Heart right ventricle (tissue), 16 donors: ENCODE measurements at regions not wholly inside any gene's neighbourhood (a gene's known extent, or its start where the extent isn't known, plus 50 kb on each side); places are given as distances from the start of the nearest gene placed in this dataset.
"Not testable (repeated sequence)": the region's sequence is repeated elsewhere in the genome, so short reads cannot be mapped to it uniquely, and the experiment has no call there.

Source experiments
- ATAC-seq, 8 donors: fragments of 200-7000 bp; cut with Tn5 transposase; one replicate each; pipeline ENCODE4 v1.9.1; 2020; ENCODE audit warnings: mild to moderate bottlenecking in 8 of 8, moderate library complexity in 8 of 8, moderate number of reproducible peaks in 1 of 8
- DNase-seq, 2 donors: peaks; one replicate each; pipeline ENCODE4 v3.0.0-alpha.2; 2020
- H3K27ac ChIP-seq, 10 donors: fragments of 200-600 bp; sonication (generic) in 2 of 10; one replicate each; pipeline versions ENCODE4 v1.5.0 to v1.8.0; 2020 to 2022; ENCODE audit warnings: mild to moderate bottlenecking in 3 of 10
- H3K27me3 ChIP-seq, 7 donors: fragments of 200-600 bp; one replicate each; pipeline ENCODE4 v1.8.0; 2021 to 2022; ENCODE audit warnings: mild to moderate bottlenecking in 2 of 7
- H3K36me3 ChIP-seq, 9 donors: fragments of 200-600 bp; sonication (generic) in 1 of 9; one replicate each; pipeline versions ENCODE4 v1.5.0 to v1.8.0; 2020 to 2022; ENCODE audit warnings: mild to moderate bottlenecking in 2 of 9
- H3K4me1 ChIP-seq, 9 donors: fragments of 200-600 bp; sonication (generic) in 1 of 9; one replicate each; pipeline versions ENCODE4 v1.5.0 to v1.8.0; 2020 to 2022; ENCODE audit warnings: mild to moderate bottlenecking in 4 of 9
- H3K4me3 ChIP-seq, 10 donors: fragments of 200-600 bp; sonication (generic) in 2 of 10; one replicate each; pipeline versions ENCODE4 v1.5.0 to v1.8.0; 2020 to 2022; ENCODE audit warnings: mild to moderate bottlenecking in 7 of 10, moderate library complexity in 2 of 10
- H3K9me3 ChIP-seq, 11 donors: fragments of 200-600 bp in 10 of 11; sonication (generic) in 2 of 11; one replicate each; pipeline versions ENCODE4 v1.5.0 to v1.8.0; 2013 to 2022; ENCODE audit warnings: mild to moderate bottlenecking in 2 of 11, control low read depth in 1 of 11, moderate library complexity in 1 of 11
- CTCF ChIP-seq, 9 donors: fragments of 200-600 bp; sonication (generic) in 2 of 9; IDR thresholded peaks; one replicate each; pipeline versions ENCODE4 v1.5.0 to v1.8.0; 2021 to 2022; ENCODE audit warnings: antibody characterized with exemption in 9 of 9, mild to moderate bottlenecking in 5 of 9, moderate library complexity in 1 of 9
- WGBS, 2 donors: extraction: QIAGEN DNeasy Blood & Tissue Kit; methylation state at CpG; one replicate each; pipeline ENCODE4 v1.1.7; 2013; ENCODE audit warnings: inconsistent platforms in 1 of 2; 5-methylcytosine and 5-hydroxymethylcytosine counted together
- intact Hi-C, 10 donors: fragments of 100-400 bp; cut with DNase I; formaldehyde crosslinking; loops; one replicate each; pipeline versions ENCODE4 v1.11.1 to v1.14.2; 2022
- donor health status: Arrhythmogenic right ventricular cardiomyopathy.
- donor health status: ischemic (EF 13 %, LVEDD 7.1; RV severe dilation, severe dysfunction).
- donor health status: healthy with polysubstance abuse.
- donor health status: DM: no; HTN: yes; CAD: no.
- donor health status: DM: no; HTN: no; CAD: no.
- donor health status: ischemic (EF 25% LVEDD 6.9; RV normal size, moderate dysfunction).
- donor health status: ischemic (EF 25% LVEDD 5.7; RV mildly dilated, moderate dysfunction).
- donor health status: healthy.
- donor health status: DM: yes; HTN: yes; CAD: no.
- donor health status: Ischemic cardiomyopathy.
- donor health status: ischemic (EF 35%, LVEDD 5.7; RV mildly dilated, moderate dysfunction).
- donor health status: nonischemic (EF 11% LVEDD 7.7; RV severe dilation, severe dysfunction).
- donor health status: DM: yes; HTN: yes; CAD: no.
- donor health status: PGD.
- donor health status: ischemic (EF 29% LVEDD 5.4; RV normal size, mild dysfunction).
- donor health status: nonischemic (EF 23%, LVEDD 6.1; RV moderate dilation, normal function).

GRCh38 chr16:62794724-62795123, 758.5 kb upstream of the CDH8 start:
- Histone ChIP-seq H3K4me1 (no peaks in the 10 kb centered on the region), H3K27ac (no peak overlapping the region), H3K4me3 (no peak overlapping the region), H3K9me3 (peaks cover 0 to 27% (median 0%) of the 10 kb centered on the region in 11 donors), H3K27me3 (no peaks in the 10 kb centered on the region), H3K36me3 (no peaks in the 10 kb centered on the region)
- no peak for DNase-seq
- intact Hi-C loops: no loop called here
- no peak for ATAC-seq
- no peak for TF ChIP-seq CTCF (IDR thresholded peaks at IDR 0.05)

GRCh38 chr16:62780081-62780480, 743.8 kb upstream of the CDH8 start:
- DNase-seq, intact Hi-C loops, H3K27me3 ChIP-seq, ATAC-seq, H3K4me1 ChIP-seq, H3K27ac ChIP-seq, H3K4me3 ChIP-seq, H3K36me3 ChIP-seq: not testable (repeated sequence)
- WGBS, 2 donors: 62 to 65% methylated on average over 3 of the region's 3 CpGs
- peaks cover 0 to 43% (median 0%) of the 10 kb centered on the region in 11 donors for H3K9me3 ChIP-seq

GRCh38 chr16:62764572-62764971, 728.3 kb upstream of the CDH8 start:
- Histone ChIP-seq H3K9me3 (no peaks in the 10 kb centered on the region), H3K27ac (no peak overlapping the region), H3K4me3 (no peak overlapping the region), H3K27me3 (no peaks in the 10 kb centered on the region), H3K4me1 (no peaks in the 10 kb centered on the region), H3K36me3 (no peaks in the 10 kb centered on the region)
- ATAC-seq (no peak), DNase-seq (no peak)
- no peak for TF ChIP-seq CTCF (IDR thresholded peaks at IDR 0.05)
- 85% methylated on average over 2 of the region's 2 CpGs for WGBS, 2 donors
- intact Hi-C loops: no loop called here

GRCh38 chr16:62760398-62760797, 724.2 kb upstream of the CDH8 start:
- H3K27me3 ChIP-seq: no peaks in the 10 kb centered on the region
- no peak overlapping the region for H3K4me3 ChIP-seq
- intact Hi-C loops: no loop called here
- no peaks in the 10 kb centered on the region for H3K36me3 ChIP-seq
- TF ChIP-seq CTCF (IDR thresholded peaks at IDR 0.05): no peak
- H3K9me3 ChIP-seq: peaks cover 0 to 8% (median 0%) of the 10 kb centered on the region in 11 donors
- DNase-seq (no peak), ATAC-seq (no peak)
- no peaks in the 10 kb centered on the region for H3K4me1 ChIP-seq
- H3K27ac ChIP-seq: no peak overlapping the region

GRCh38 chr16:62755938-62756337, 719.7 kb upstream of the CDH8 start:
- no peaks in the 10 kb centered on the region for H3K36me3 ChIP-seq
- no peak for ATAC-seq
- no peak for TF ChIP-seq CTCF (IDR thresholded peaks at IDR 0.05)
- H3K27me3 ChIP-seq: no peaks in the 10 kb centered on the region
- no peak for DNase-seq
- no peak overlapping the region for H3K27ac ChIP-seq
- 70 to 73% methylated on average over 4 of the region's 4 CpGs for WGBS, 2 donors
- no peaks in the 10 kb centered on the region for H3K4me1 ChIP-seq
- H3K4me3 ChIP-seq: no peak overlapping the region
- peaks cover 0 to 18% (median 0%) of the 10 kb centered on the region in 11 donors for H3K9me3 ChIP-seq
- intact Hi-C loops: no loop called here
